ENCODE measurements at regions not wholly inside any gene's neighbourhood (a gene's known extent, or its start where the extent isn't known, plus 50 kb on each side); places are given as distances from the start of the nearest gene placed in this dataset.

DNA sequence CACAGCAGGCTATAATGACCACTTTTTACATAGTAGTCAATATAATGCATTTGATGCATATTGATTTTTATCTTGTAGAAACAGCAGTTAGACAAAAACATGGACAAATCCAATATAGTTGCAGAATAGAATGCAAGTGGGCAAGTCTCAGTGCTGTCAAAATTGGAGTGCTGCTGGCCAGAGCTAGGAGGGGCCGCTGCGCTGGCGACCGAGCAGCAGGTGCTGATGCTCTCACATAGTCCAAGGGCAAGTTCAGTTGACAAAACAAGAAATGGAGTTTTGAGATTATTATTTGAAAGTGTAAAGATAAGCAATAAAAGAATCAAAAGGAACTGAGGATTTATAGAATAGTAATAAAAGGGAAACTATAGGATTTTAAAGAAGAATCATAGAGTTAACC, 60.6 kb upstream of the CDK20 start:
- no peak for DNase-seq
- Histone ChIP-seq H3K23me2 (ENCODE audit: insufficient read length, low read depth, low read length, poor library complexity, severe bottlenecking) (no peaks in the 10 kb centered on the region), H2BK120ac (ENCODE audit: low read depth, low read length, poor library complexity, severe bottlenecking) (no peak overlapping the region), H3K18ac (ENCODE audit: insufficient read length, low read depth, low read length) (no peak overlapping the region), H3K9me3 (ENCODE audit: control insufficient read depth, low read depth, low read length) (no peaks in the 10 kb centered on the region), H3K79me1 (ENCODE audit: insufficient read depth, low read depth, low read length, poor library complexity, severe bottlenecking) (no peaks in the 10 kb centered on the region), H4K91ac (ENCODE audit: insufficient read length, low read depth, low read length) (no peak overlapping the region), H4K20me1 (ENCODE audit: control insufficient read depth, insufficient read depth, insufficient read length) (no peaks in the 10 kb centered on the region), H2AK5ac (ENCODE audit: insufficient read length, low read length) (no peak overlapping the region), H3K56ac (ENCODE audit: insufficient read length, low read depth, low read length) (no peak overlapping the region), H3K27me3 (ENCODE audit: insufficient read depth, low read length) (no peaks in the 10 kb centered on the region), H3K23ac (ENCODE audit: insufficient read length, low read depth, low read length) (no peak overlapping the region), H3K4me1 (ENCODE audit: insufficient read depth, low read length) (no peaks in the 10 kb centered on the region), H2BK12ac (ENCODE audit: insufficient read length, low read depth, low read length) (no peak overlapping the region), H2BK20ac (ENCODE audit: low read depth, low read length, poor library complexity, severe bottlenecking) (no peak overlapping the region), H2BK5ac (ENCODE audit: insufficient read length, low read length) (no peak overlapping the region), H3K14ac (ENCODE audit: insufficient read depth, low read length) (no peak overlapping the region), H3K4me2 (ENCODE audit: insufficient read depth, insufficient read length, low read length) (no peak overlapping the region), H4K8ac (replicated peaks; ENCODE audit: insufficient read length, low read depth, low read length) (no peak overlapping the region), H3K27ac (ENCODE audit: insufficient read length, low read depth, low read length) (no peak overlapping the region), H3K9ac (ENCODE audit: extremely low read depth, insufficient read length, low read length) (no peak overlapping the region), H3T11ph (ENCODE audit: low read length) (no peak overlapping the region), H2BK15ac (ENCODE audit: low read depth, low read length) (no peak overlapping the region), H2AFZ (ENCODE audit: low read length) (no peak overlapping the region), H3K79me2 (ENCODE audit: insufficient read depth, low read length) (no peaks in the 10 kb centered on the region), H4K5ac (ENCODE audit: insufficient read length, low read depth, low read length) (no peak overlapping the region), H3K4ac (ENCODE audit: low read depth, low read length) (no peak overlapping the region)
- WGBS (ENCODE audit: extremely low coverage, insufficient read length, low lambda C conversion rate): no CpG with 5 or more reads among the region's 4 CpGs
- Mint-ChIP-seq H3K27me3 (ENCODE audit: low read depth) (peaks cover 4% of the 10 kb centered on the region), H3K4me3 (no peak overlapping the region), H3K36me3 (ENCODE audit: insufficient read depth in 1 of 3, low read depth in 3 of 3) (peaks cover 13 to 31% (median 16%) of the 10 kb centered on the region in 3 experiments), H3K9me3 (peaks cover 27 to 39% of the 10 kb centered on the region in 2 experiments), H3K27ac (no peak overlapping the region), H3K4me1 (peaks cover 7 to 15% of the 10 kb centered on the region in 2 experiments)
- TF ChIP-seq, protein P1, sequence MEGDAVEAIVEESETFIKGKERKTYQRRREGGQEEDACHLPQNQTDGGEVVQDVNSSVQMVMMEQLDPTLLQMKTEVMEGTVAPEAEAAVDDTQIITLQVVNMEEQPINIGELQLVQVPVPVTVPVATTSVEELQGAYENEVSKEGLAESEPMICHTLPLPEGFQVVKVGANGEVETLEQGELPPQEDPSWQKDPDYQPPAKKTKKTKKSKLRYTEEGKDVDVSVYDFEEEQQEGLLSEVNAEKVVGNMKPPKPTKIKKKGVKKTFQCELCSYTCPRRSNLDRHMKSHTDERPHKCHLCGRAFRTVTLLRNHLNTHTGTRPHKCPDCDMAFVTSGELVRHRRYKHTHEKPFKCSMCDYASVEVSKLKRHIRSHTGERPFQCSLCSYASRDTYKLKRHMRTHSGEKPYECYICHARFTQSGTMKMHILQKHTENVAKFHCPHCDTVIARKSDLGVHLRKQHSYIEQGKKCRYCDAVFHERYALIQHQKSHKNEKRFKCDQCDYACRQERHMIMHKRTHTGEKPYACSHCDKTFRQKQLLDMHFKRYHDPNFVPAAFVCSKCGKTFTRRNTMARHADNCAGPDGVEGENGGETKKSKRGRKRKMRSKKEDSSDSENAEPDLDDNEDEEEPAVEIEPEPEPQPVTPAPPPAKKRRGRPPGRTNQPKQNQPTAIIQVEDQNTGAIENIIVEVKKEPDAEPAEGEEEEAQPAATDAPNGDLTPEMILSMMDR (conservative IDR thresholded peaks at IDR 0.05): no peak
